Neural cell (in vitro differentiated cells): ENCODE measurements at regions not wholly inside any gene's neighbourhood (a gene's known extent, or its start where the extent isn't known, plus 50 kb on each side); places are given as distances from the start of the nearest gene placed in this dataset.

Experiments
- H2AFZ ChIP-seq: fragments of 200-600, 300-800 bp; sonication (generic), shearing (Covaris generic); 2 replicates; pipeline ENCODE4 v1.6.0; 2014; ENCODE audit warnings: low read depth, mild to moderate bottlenecking, antibody characterized with exemption, low read length, moderate library complexity
- H3F3A ChIP-seq: fragments of 200-600 bp; shearing (Covaris generic); 2 replicates; pipeline ENCODE4 v1.6.1; 2016; ENCODE audit warnings: mild to moderate bottlenecking, moderate library complexity, mixed read lengths, antibody characterized with exemption, low read length; ENCODE audit not compliant: insufficient read depth, poor library complexity, severe bottlenecking
- H3K27ac ChIP-seq: fragments of 200-600, 300-800 bp; sonication (generic), shearing (Covaris generic); 2 replicates; pipeline ENCODE4 v1.5.1; 2014; ENCODE audit warnings: mild to moderate bottlenecking, low read length, moderate library complexity
- H3K27me3 ChIP-seq: fragments of 300-800, 200-600 bp; sonication (generic), shearing (Covaris generic); 2 replicates; pipeline ENCODE4 v1.6.0; 2014; ENCODE audit warnings: mild to moderate bottlenecking, low read depth, low read length, moderate library complexity; ENCODE audit not compliant: insufficient read depth
- H3K36me3 ChIP-seq: fragments of 300-800, 200-600 bp; sonication (generic), shearing (Covaris generic); 2 replicates; pipeline ENCODE4 v1.5.1; 2014; ENCODE audit warnings: mild to moderate bottlenecking, antibody characterized with exemption, low read length, moderate library complexity; ENCODE audit not compliant: insufficient read depth
- H3K4me2 ChIP-seq: fragments of 300-800, 200-600 bp; sonication (generic), shearing (Covaris generic); 2 replicates; pipeline ENCODE4 v1.6.0; 2014; ENCODE audit warnings: mild to moderate bottlenecking, low read length
- H3K4me3 ChIP-seq: fragments of 300-800, 200-600 bp; sonication (generic), shearing (Covaris generic); 2 replicates; pipeline ENCODE4 v1.5.1; 2014; ENCODE audit warnings: mild to moderate bottlenecking, low read length, moderate library complexity
- H3K79me2 ChIP-seq: fragments of 200-600 bp; shearing (Covaris generic); replicated peaks from 2 replicates; pipeline ENCODE4 v1.6.0; 2014; ENCODE audit warnings: mild to moderate bottlenecking, low read length, moderate library complexity; ENCODE audit not compliant: insufficient read depth
- H3K9ac ChIP-seq: fragments of 300-800, 200-600 bp; sonication (generic), shearing (Covaris generic); 2 replicates; pipeline ENCODE4 v1.6.1; 2016; ENCODE audit warnings: mild to moderate bottlenecking, low read length, mixed read lengths
- H3K9me2 ChIP-seq: fragments of 200-600 bp; shearing (Covaris generic); 2 replicates; pipeline ENCODE4 v1.6.1; 2016; ENCODE audit warnings: mild to moderate bottlenecking, low read length, mixed read lengths; ENCODE audit not compliant: insufficient read depth
- H3K9me3 ChIP-seq: fragments of 200-600, 300-800 bp; sonication (generic), shearing (Covaris generic); 2 replicates; pipeline ENCODE4 v1.6.1; 2016; ENCODE audit warnings: mild to moderate bottlenecking, mixed run types, low read length, moderate library complexity, mixed read lengths
- H4K20me1 ChIP-seq: fragments of 200-600 bp; shearing (Covaris generic); 2 replicates; pipeline ENCODE4 v1.6.1; 2016; ENCODE audit warnings: mild to moderate bottlenecking, mixed run types; ENCODE audit not compliant: insufficient read depth
- EP300 ChIP-seq: fragments of 450-650 bp; conservative IDR thresholded peaks from 2 replicates; pipeline ENCODE4 v1.6.1; 2014; ENCODE audit warnings: antibody characterized with exemption, mild to moderate bottlenecking, moderate library complexity; ENCODE audit not compliant: poor library complexity, severe bottlenecking
- EZH2 ChIP-seq: fragments of 200-600, 300-800 bp; shearing (Covaris generic), sonication (generic); IDR thresholded peaks from 2 replicates; pipeline ENCODE4 v1.6.1; 2014; ENCODE audit warnings: antibody characterized with exemption, low read length, borderline replicate concordance, mild to moderate bottlenecking; ENCODE audit not compliant: insufficient read depth, poor library complexity, severe bottlenecking
- MXI1 ChIP-seq: fragments of 450-650 bp; conservative IDR thresholded peaks from 2 replicates; pipeline ENCODE4 v1.6.1; 2014; ENCODE audit warnings: antibody characterized with exemption, mild to moderate bottlenecking; ENCODE audit not compliant: poor library complexity, severe bottlenecking
- POLR2AphosphoS5 ChIP-seq: IDR thresholded peaks from 2 replicates; pipeline ENCODE4 v1.6.1; 2012
- RAD21 ChIP-seq: fragments of 450-650 bp; conservative IDR thresholded peaks from 2 replicates; pipeline ENCODE4 v1.6.1; 2014; ENCODE audit warnings: antibody characterized with exemption, mild to moderate bottlenecking, moderate library complexity
- SMC3 ChIP-seq: fragments of 450-650 bp; conservative IDR thresholded peaks from 2 replicates; pipeline ENCODE4 v1.6.1; 2014; ENCODE audit warnings: antibody characterized with exemption, mild to moderate bottlenecking, moderate library complexity; ENCODE audit not compliant: poor library complexity
- TAF1 ChIP-seq: IDR thresholded peaks from 2 replicates; pipeline ENCODE4 v1.6.1; 2012; ENCODE audit warnings: low read depth
- TF ChIP-seq, protein P1 (sequence below): fragments of 450-650 bp; IDR thresholded peaks from 2 replicates; pipeline ENCODE4 v1.5.1; 2014; ENCODE audit warnings: antibody characterized with exemption, mild to moderate bottlenecking, moderate library complexity; ENCODE audit not compliant: poor library complexity, severe bottlenecking
- TF ChIP-seq, protein P2 (sequence below): IDR thresholded peaks from 2 replicates; pipeline ENCODE4 v1.6.1; 2012; ENCODE audit warnings: borderline replicate concordance

DNA sequence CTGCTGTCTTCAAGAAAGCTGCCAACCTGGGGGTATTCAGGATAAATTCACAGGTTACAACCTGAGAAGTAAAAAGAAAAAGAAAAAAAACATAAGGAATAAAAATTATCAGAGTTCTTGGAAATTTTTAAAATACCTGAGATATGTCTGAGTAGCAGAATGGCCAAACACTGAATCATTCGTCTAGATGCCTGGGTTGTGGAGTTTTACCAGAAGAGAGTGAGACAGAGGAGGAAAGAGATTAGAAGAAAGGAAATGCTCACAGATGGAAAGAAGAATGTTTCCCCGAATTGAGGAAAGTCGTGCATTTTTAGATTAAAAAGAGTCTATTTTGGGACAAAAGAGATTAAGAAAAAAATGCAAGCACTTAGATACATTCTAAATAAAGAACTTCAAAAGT lies 1026.7 kb downstream of the TBC1D22A start:
- H3K79me2 ChIP-seq: no peaks in the 10 kb centered on the region
- no peak overlapping the region for H3K4me3 ChIP-seq
- H3K36me3 ChIP-seq: no peaks in the 10 kb centered on the region
- H3K9ac ChIP-seq: no peak overlapping the region
- H3K4me2 ChIP-seq: no peak overlapping the region
- no peak overlapping the region for H2AFZ ChIP-seq
- no peak overlapping the region for H3K27ac ChIP-seq
- H3K9me2 ChIP-seq: no peaks in the 10 kb centered on the region
- no peaks in the 10 kb centered on the region for H4K20me1 ChIP-seq
- H3K9me3 ChIP-seq: peaks cover 6% of the 10 kb centered on the region
- no peaks in the 10 kb centered on the region for H3K27me3 ChIP-seq
- no peaks in the 10 kb centered on the region for H3F3A ChIP-seq
- TF ChIP-seq, protein P1, sequence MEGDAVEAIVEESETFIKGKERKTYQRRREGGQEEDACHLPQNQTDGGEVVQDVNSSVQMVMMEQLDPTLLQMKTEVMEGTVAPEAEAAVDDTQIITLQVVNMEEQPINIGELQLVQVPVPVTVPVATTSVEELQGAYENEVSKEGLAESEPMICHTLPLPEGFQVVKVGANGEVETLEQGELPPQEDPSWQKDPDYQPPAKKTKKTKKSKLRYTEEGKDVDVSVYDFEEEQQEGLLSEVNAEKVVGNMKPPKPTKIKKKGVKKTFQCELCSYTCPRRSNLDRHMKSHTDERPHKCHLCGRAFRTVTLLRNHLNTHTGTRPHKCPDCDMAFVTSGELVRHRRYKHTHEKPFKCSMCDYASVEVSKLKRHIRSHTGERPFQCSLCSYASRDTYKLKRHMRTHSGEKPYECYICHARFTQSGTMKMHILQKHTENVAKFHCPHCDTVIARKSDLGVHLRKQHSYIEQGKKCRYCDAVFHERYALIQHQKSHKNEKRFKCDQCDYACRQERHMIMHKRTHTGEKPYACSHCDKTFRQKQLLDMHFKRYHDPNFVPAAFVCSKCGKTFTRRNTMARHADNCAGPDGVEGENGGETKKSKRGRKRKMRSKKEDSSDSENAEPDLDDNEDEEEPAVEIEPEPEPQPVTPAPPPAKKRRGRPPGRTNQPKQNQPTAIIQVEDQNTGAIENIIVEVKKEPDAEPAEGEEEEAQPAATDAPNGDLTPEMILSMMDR: no peak
- no peak for TF ChIP-seq MXI1
- TF ChIP-seq TAF1: no peak
- TF ChIP-seq EZH2: no peak
- TF ChIP-seq EP300: no peak
- no peak for TF ChIP-seq RAD21
- TF ChIP-seq SMC3: no peak
- no peak for TF ChIP-seq POLR2AphosphoS5
- TF ChIP-seq, protein P2, sequence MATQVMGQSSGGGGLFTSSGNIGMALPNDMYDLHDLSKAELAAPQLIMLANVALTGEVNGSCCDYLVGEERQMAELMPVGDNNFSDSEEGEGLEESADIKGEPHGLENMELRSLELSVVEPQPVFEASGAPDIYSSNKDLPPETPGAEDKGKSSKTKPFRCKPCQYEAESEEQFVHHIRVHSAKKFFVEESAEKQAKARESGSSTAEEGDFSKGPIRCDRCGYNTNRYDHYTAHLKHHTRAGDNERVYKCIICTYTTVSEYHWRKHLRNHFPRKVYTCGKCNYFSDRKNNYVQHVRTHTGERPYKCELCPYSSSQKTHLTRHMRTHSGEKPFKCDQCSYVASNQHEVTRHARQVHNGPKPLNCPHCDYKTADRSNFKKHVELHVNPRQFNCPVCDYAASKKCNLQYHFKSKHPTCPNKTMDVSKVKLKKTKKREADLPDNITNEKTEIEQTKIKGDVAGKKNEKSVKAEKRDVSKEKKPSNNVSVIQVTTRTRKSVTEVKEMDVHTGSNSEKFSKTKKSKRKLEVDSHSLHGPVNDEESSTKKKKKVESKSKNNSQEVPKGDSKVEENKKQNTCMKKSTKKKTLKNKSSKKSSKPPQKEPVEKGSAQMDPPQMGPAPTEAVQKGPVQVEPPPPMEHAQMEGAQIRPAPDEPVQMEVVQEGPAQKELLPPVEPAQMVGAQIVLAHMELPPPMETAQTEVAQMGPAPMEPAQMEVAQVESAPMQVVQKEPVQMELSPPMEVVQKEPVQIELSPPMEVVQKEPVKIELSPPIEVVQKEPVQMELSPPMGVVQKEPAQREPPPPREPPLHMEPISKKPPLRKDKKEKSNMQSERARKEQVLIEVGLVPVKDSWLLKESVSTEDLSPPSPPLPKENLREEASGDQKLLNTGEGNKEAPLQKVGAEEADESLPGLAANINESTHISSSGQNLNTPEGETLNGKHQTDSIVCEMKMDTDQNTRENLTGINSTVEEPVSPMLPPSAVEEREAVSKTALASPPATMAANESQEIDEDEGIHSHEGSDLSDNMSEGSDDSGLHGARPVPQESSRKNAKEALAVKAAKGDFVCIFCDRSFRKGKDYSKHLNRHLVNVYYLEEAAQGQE: no peak

GRCh38 chr22:47788461-47788860 lies 1026.0 kb downstream of the TBC1D22A start:
- Histone ChIP-seq H3K4me2 (no peak overlapping the region), H3K9me2 (no peaks in the 10 kb centered on the region), H3K27ac (no peak overlapping the region), H3K36me3 (no peaks in the 10 kb centered on the region), H3K27me3 (no peaks in the 10 kb centered on the region), H3K4me3 (no peak overlapping the region), H3K9ac (no peak overlapping the region), H3F3A (no peaks in the 10 kb centered on the region), H3K79me2 (no peaks in the 10 kb centered on the region), H2AFZ (no peak overlapping the region), H4K20me1 (no peaks in the 10 kb centered on the region), H3K9me3 (peaks cover 6% of the 10 kb centered on the region)
- TF ChIP-seq SMC3 (no peak), TAF1 (no peak), EP300 (no peak), RAD21 (no peak)
- TF ChIP-seq, protein P2: no peak
